ENCODE measurements at regions not wholly inside any gene's neighbourhood (a gene's known extent, or its start where the extent isn't known, plus 50 kb on each side); places are given as distances from the start of the nearest gene placed in this dataset.
"Not testable (repeated sequence)": the region's sequence is repeated elsewhere in the genome, so short reads cannot be mapped to it uniquely, and the experiment has no call there.

DNA sequence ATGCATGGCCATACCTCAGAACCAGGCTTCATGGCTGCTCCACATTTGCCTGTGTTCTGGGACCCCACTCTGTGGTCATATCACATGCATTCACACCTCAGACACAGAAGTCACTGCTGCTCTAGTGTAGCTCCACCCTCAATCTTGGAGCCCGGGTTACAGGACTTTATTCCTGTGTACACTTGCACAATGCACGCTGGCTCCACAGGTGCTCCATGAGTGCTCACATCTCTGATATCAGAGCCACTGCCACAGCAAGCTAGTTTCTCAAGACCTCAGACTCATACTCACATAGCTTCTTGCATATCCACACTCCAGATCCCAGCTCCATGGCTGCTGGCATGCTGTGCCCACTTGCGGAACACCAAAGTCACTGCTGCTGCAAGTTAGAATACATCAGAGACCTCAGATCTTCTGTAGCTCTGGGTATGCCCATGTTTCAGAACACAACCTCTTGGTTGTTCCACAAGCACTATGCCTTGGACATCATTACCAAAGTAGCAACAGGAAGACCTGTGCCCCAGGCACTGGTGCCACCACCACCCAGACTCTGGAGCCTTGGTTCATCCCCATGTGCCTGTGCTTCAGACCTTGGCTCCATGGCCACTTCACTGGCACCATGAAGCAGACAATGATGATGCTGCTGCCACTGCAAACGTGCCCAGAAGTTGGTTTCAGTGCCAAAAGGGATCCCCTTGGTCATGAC lies 269.5 kb upstream of the PCDH20 start:
- DNase-seq, result no peak

DNA sequence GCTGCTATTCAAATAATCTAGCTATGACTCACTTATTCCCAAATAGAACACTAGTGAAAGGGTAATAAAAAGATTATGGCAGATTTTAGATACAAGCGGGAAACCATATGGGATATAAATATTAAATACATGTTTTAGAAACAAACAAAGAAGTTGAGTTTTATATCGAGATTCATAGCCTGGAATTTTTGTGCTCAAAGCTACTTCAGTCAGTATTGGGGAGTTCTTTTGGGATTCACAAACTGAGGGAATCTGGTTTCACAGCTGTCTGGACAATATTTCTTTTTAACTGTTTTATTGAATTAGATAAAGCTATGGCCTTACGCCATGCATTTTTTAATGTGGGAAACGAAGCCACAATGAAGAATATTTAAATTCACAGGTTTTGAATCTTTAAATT lies 257.1 kb upstream of the PCDH20 start:
- no peak for DNase-seq

DNA sequence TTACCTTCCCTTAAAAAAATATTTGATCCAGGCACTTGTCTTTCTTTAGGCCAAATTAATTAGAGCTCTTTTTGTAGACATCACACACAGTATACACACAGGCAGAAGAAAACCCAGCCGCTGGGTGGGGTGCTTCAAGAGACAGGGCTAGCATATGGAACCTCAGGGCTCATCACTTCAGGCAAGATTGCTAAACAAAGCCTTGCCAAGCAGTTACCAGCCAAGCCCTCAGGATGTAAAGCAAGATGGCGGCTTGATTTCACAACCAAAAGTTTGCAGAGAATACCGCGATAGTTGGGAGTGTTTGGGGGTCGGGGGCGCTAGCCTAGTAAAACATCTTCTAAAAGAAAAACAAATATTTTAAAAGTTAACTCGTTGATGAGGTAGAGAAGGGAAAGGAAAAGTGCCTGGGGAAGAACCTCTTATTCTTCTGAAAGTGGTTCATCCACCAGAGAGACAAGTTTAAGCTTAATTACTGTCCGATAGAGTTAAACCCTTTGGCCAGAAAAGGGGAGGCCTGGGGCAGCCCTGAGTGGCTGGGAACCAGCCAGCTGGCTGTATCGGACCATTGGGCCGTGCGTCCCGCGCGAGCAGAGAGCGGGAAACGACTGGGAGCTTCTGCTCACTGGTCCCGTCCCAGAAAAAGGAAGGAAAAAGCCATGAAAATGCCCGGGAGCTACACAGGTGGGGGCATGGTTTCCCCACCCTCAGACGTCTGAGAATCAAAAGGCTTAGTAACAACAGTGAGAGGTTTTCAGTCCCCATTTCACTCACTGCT lies 254.9 kb upstream of the PCDH20 start:
- no peak for DNase-seq

DNA sequence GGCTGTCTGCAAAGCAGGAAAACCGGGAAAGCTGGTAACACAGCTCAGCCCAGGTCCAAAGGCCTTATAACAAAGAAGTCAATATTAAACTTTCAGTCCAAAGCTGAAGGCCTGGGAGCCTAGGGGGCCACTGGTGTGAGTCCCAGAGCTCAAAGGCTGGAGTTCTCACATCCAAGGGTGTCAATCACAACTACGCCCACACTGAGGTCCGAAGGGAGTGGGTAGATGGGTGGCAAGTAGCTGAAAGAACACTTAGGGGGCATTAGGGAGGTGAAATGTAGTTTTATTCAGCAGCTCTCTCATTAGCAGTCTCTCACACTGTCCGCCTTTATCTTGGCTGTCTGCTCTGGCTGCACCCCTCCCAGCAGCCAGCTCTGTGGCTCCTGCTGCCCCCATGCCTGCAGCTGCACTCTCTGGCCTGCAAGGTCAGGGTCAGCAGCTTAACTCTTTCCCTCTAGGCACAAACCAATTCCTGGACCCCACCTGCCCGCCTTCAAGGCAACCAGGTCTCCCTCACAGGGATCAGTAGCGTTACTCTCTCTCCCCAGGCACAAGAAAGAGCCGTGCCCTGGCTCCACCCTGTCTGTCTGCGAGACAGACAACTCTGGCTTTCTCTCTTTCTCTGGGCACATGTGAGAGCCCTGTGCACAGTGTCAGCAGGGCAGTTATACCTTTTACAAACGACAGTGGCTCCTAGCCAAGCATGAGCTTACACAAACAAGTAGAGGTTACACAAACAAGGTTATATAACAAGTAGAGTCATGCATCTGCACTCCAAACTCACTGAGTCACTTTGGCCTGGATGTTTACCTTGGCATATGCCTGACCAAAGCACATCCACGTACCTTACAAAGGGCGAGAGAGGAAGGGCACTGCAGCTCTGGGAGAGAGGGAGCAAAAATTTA lies 249.4 kb upstream of the PCDH20 start:
- peak in 1 of 2 donors; percentile 1 for DNase-seq

DNA sequence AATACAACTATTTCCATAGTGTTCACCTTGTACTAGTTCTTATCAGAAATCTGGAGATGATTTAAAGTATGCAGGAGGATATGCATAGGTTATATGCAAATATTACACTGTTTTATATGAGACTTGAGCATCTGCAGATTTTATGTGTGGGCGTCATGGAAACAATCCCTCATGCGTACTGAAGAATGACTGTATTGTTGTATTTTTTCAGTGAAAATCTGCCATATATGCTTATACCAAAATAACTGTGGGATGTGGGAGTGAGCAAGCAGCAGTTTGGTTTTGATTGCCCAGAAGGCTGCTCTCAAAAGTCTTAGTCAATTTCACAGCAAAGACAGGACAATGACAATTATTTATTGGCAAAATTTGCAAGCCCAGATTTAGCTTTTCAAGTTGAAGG lies 238.8 kb upstream of the PCDH20 start:
- DNase-seq, result no peak

DNA sequence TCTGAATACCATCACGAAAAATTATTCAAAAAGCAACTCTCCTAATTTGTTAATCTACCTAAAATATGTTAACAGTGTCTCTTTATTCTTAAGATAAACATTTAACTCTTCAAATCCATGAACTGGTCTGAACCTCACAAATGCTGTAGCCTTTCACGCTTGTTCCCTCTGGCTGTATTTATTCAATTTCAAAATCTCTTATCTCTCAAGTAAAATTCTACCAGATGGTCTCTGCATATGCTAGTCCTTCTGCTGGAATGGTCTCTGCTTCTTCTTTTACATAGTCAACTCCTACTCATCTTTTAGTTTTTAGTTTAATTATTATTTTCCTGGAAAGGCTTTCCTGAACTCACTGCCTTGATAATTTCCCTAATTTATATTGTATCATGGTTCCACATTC lies 232.9 kb upstream of the PCDH20 start:
- DNase-seq, result no peak

DNA sequence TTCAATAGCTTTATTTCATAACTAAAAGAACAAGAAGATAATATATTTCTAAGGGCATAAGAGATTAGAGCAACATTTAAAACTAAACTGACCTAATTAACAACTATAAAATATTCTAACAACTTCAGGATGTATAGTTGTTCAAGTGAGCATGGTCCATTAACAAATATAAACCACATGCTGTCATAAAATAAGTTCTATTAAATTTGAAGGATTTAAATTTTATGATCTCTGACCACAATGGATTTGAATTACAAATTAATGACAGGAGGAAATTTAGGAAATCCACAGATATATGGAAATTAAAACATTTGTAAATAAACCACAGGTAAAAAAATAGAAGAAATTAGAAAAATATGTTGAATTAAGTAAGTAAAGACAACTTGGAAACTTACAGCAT lies 196.5 kb upstream of the PCDH20 start:
- no peak for DNase-seq

DNA sequence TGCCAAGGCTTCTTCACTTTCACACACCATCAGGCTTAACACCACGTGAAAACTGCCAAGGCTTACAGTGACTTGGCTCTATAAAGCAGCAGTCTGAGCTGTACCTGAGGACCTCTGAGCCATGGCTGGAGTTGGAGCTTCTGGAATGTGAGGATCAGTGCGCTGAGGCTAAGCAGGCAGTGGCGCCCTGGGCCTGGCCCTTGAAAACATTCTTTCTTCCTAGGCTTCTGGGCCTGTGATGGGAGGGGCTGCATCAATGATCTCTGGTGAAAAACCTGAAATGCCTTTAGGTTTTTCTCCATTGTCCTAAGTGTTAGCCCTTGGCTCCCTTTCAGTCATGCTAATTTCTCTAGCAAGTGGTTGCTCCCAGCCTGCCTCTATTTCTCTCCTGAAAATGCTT lies 192.5 kb upstream of the PCDH20 start:
- no peak for DNase-seq

DNA sequence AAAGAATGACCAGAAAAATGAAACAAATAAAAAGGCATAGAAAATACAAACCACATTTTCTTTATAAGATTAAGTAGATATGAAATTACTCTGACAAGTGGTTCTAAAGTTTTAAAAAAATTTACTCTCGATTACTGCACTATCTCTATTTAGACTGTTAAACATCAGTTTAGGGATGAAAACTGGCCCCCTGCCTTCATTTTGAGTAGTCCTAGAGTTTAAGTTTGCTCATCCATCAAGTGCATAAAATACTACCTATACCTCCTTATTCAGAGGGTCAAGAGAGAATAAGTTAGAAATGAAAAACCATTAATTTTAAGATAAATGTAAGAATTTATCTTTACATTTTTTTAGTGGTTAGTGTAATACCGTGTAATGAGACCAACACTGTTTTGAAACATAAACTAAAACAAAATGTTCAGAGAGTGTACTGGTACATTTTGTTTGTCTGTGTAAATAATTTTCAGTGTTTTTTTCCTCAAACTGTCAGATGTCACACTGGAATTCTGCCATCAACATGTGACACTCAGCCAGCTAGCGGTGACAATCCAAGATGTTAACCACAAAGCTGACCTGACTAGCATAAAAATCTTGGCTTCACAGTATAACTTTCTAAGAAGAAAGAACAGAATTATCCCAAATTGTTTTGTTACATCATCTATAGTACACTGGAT lies 184.8 kb upstream of the PCDH20 start:
- DNase-seq, result no peak

DNA sequence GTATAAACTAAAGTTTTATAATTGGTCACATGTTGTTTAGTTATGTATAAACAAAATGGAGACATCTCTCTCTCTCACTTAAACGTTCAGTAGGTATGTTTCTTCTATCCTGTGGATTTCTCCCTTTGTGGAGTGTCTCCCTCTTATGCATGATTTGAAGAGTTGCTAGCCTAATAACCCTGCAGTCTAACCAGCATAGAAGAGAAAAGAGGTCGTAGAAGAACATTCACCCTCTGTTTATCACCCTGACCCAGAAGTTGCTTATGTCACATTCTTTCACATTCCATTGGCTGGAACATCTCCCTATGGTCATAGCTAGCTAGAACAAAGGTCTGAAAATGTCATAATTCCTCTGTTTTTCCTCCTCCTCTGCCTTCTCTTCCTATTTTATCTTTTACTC lies 176.8 kb upstream of the PCDH20 start:
- no peak for DNase-seq

DNA sequence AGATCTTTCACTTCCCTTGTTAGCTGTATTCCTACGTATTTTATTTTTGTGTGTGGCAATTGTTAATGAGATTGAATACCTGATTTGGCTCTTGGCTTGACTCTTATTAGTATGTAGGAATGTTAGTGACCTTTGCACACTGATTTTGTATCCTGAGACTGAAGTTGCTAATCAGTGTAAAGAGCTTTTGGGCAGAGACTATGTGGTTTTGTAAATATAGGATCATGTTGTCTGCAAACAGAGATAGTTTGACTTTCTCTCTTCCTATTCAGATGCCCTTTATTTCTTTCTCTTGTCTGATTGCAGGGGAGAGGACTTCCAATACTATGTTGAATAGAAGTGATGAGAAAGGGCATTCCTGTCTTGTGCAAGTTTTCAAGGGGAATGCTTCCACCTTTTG lies 160.3 kb upstream of the PCDH20 start:
- no peak for DNase-seq

DNA sequence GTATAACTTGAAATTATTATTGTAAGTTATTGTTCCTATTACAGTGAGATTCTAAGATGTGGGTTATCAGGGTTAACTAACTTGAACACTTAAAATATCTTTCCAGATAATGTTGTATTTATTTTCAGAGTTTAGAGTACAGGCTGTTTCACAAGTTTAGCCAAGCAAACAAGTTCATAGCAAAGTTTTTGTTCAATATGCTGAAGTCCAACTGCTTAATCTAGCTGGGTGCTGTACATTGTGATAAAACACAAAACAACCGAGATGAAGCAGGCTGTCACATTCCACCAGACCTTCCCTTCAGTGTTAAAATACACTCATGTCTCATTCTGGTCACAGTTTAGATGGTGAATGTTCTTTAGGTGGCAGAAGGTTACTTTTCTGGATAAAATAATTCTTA lies 148.0 kb upstream of the PCDH20 start:
- DNase-seq, result no peak

DNA sequence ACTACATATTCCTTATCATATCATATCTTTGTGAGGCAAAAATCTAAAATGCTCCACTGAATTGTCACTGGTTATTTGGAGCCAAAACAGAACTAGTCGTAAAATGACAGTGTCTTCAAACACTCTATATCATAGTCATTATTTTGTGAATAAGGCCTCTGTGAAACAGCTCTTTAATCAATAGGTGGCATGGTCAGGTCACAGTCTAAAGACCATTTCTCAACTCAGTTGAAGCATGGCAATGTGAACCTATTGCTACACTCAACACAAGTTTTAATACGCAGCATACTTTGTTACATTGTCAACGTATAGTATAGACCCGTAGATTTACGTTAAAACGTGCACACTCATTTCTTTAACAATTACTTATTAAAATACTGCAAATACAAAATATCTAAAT lies 131.3 kb upstream of the PCDH20 start:
- no peak for DNase-seq

DNA sequence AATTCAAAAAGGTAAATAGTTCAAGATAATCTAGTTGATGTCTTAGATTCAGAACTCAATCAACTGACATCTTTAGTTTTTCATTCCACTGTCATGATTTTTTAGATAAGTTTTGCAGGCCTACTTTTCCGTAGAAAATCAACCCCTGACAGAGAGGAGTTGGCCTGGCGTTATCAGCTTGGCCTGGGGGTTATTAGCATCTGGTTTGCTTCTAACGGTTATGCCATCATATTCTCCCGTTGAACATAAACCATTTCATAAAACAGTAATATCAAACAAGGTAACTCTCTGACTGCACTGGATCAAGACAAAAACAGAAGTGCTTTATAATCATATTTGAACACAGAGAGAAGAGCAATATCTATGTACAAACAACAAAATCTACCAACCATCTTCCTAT lies 130.8 kb upstream of the PCDH20 start:
- DNase-seq, result no peak

DNA sequence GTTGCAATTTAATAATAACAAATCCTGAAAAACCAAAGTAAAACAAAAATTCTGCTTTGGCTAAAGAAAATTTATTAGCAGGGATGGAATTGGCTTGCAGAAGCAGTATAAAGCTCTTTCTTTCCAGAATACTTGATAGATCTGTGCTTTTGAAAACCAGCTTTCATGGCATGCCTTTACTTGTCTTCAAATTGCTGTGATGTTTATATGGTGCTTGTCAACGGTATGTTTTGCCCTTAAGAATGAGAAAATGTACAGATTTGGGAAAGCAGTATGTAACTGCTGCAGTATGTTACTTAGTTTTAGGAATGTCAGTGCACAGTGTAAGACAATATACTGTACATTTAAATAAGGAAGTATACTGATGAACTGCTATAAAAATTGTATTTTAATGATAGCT lies 120.8 kb upstream of the PCDH20 start:
- no peak for DNase-seq

DNA sequence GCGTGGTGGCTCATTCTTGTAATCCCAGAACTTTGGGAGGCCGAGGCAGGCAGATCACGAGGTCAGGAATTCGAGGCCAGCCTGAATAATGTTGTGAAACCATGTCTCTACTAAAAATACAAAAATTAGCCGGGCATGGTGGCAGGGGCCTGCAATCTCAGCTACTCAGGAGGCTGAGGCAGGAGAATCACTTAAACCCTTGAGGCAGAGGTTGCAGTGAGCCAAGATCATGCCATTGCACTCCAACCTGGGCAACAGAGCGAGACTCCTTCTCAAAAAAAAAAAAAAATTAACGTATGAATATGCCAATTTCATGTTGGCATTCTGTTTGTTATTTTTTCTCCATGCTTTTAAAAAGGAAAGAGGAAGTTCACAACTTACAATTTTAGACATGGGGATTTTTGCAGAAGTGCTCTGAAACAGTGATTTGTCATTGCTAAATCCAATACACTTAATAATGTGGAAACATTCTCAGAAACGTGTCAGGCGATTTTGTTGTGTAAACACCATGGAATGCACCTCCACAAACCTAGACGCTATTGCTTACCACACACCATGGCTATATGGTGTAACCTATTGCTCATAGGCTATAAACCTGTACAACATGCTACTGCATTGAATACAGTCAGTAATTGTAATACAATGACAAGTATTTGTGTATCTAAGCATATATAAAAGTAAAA lies 115.9 kb upstream of the PCDH20 start:
- DNase-seq, result no peak

DNA sequence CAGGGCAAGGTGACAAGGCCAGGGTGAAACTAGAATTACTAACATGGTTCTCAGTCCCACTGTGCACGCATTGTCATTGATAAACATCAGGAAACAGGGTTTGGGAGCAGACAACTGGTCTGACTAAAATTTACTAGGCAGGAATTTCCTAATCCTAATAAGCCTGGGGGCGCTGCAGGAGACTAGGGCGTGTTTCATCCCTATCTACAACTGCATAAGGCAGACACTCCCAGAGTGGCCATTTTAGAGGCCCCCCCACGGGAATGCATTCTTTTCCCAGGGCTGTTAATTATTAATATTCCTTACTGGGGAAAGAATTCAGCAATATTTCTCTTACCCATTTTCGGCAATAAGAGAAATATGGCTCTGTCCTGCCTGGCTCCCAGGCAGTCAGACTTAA lies 103.6 kb upstream of the PCDH20 start:
- DNase-seq, result not testable (repeated sequence)

DNA sequence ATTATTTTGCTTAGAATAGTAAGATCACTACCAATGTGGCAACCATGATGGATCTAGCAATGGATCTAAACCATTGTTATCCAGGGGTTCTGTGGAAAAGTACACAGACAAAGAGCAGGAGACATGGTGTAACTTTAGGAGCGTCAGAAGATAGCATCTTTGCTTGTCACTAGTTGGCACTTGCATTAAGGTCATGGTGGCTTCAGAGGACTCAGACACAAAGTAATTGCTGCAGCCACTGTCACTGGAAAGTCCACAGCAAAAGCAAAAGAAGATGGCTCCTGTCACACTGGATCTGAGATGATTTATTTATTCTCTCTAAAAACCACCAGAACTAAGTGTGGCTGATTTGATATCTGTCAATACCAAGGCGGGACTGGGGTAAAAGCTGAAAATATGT lies 93.3 kb upstream of the PCDH20 start:
- DNase-seq, result no peak

DNA sequence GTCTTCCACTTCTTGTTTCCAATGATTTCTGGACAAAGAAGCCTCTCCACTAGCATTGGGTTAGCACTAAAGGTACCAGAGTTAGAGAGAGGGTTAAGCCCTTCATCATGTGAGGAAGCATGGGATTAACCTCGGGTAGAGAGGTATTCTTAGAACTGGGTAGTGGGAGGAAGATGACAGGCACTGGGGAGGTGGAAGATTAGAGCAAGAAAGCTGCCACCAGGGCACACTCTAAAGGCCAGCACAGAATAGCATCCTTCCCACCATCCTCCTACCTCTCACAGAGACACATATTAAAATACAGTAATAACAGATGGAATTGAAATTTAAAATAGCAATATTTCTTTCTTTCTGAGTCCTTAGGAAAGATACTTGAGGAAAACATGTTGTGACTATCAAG lies 84.5 kb upstream of the PCDH20 start:
- DNase-seq, result no peak

DNA sequence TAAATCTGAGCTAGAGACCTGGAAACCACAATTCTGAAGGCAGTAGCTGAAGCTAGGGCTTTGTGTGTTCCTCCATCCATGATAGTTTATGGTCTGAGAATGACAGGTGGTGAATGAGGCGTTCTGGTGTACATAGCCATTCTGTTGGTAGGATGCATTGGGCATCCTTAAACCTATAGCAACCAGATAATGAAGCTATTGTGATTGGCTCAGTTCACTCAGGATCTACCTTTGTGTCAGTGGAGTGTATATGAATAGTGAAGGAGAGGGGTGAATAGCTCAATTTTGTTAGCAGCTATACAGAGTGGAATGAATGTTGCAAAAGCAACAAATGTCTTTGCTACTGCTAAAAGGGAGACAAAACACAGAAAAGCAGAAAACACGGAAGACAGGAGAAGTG lies 80.0 kb upstream of the PCDH20 start:
- no peak for DNase-seq

DNA sequence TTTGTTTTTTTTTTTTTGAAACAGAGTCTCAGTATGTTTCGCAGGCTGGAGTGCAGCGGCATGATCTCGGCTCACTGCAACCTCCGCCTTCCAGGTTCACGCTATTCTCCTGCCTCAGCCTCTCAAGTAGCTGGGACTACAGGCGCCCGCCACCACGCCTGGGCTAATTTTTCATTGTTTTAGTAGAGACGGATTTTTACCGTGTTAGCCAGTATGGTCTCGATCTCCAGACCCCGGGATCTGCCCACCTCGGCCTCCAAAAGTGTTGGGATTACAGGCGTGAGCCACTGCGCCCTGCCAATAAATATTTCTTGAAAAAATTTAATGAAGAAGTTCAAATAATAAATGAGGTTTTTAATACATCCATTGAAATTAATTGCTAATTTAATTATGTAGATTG lies 77.9 kb upstream of the PCDH20 start:
- not testable (repeated sequence) for DNase-seq

DNA sequence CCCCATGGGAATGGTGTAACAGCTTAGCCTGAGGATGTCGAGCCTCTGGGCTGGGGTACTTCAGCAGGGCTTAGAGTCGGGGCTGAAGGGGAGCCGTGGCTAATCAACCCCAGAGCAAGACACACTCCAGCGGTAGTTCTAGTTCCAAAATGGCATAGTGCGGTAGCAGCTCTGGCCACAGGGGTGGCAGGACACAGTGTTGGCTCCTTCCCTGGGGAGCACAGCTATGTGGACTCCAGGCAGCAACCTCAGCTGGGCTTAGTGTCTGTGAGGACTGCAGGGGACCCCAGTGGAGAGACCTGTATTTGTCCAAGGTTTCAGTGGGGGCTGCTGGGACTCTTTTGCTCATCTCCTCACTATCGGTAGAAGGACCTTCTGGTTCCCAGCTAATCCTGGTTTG lies 70.8 kb upstream of the PCDH20 start:
- no peak for DNase-seq
